ENCODE measurements at regions not wholly inside any gene's neighbourhood (a gene's known extent, or its start where the extent isn't known, plus 50 kb on each side); places are given as distances from the start of the nearest gene placed in this dataset.

DNA sequence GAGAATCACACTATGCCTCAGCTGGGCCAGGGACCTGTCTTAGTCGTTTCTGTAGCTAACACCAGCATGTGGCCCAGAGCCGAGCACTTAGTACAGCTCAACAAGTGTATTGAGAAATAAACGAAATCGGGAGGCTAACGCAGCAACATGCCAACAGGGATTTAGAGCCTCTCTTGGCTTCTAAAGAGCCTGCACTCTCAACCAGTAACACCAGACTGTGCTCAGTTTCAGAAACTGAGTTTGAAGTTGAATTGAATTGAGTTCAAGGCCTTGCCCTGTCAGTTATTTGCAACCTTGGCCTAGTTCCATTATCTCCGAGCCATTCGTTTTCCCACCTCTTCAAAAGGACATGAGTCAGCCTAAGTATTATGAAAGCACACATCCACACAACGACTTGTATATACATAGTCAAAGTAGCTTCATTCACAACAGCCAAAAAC lies 71.3 kb upstream of the LDB2 start:
- Histone ChIP-seq H3K36me3 (ENCODE audit: insufficient read depth, low read length) (no peaks in the 10 kb centered on the region), H3K9me3 (ENCODE audit: insufficient read depth, low read depth, low read length) (no peaks in the 10 kb centered on the region), H4K20me1 (ENCODE audit: insufficient read depth, low read length, poor library complexity, severe bottlenecking) (no peaks in the 10 kb centered on the region), H3K27me3 (ENCODE audit: insufficient read depth, low read length, poor library complexity, severe bottlenecking) (no peaks in the 10 kb centered on the region), H3K4me3 (ENCODE audit: low read length, poor library complexity, severe bottlenecking) (no peak overlapping the region), H3F3A (ENCODE audit: low read depth) (no peaks in the 10 kb centered on the region), H3K4me1 (ENCODE audit: insufficient read depth, low read length, poor library complexity, severe bottlenecking) (no peaks in the 10 kb centered on the region), H3K4me2 (ENCODE audit: low read depth, low read length, poor library complexity, severe bottlenecking) (no peak overlapping the region), H2AFZ (ENCODE audit: low read length) (no peak overlapping the region), H3K9me2 (replicated peaks; ENCODE audit: low read depth, low read length) (no peaks in the 10 kb centered on the region), H3K79me2 (ENCODE audit: insufficient read depth, low read length) (no peaks in the 10 kb centered on the region), H3K9ac (ENCODE audit: low read depth, low read length, poor library complexity, severe bottlenecking) (no peak overlapping the region)
- TF ChIP-seq, protein P1, sequence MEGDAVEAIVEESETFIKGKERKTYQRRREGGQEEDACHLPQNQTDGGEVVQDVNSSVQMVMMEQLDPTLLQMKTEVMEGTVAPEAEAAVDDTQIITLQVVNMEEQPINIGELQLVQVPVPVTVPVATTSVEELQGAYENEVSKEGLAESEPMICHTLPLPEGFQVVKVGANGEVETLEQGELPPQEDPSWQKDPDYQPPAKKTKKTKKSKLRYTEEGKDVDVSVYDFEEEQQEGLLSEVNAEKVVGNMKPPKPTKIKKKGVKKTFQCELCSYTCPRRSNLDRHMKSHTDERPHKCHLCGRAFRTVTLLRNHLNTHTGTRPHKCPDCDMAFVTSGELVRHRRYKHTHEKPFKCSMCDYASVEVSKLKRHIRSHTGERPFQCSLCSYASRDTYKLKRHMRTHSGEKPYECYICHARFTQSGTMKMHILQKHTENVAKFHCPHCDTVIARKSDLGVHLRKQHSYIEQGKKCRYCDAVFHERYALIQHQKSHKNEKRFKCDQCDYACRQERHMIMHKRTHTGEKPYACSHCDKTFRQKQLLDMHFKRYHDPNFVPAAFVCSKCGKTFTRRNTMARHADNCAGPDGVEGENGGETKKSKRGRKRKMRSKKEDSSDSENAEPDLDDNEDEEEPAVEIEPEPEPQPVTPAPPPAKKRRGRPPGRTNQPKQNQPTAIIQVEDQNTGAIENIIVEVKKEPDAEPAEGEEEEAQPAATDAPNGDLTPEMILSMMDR (conservative IDR thresholded peaks at IDR 0.05; ENCODE audit: low read length): no peak
- TF ChIP-seq EZH2phosphoT487 (IDR thresholded peaks at IDR 0.05; ENCODE audit: borderline replicate concordance): no peak

GRCh38 chr4:16967722-16968121 lies 69.3 kb upstream of the LDB2 start:
- Histone ChIP-seq H3K27me3 (ENCODE audit: insufficient read depth, low read length, poor library complexity, severe bottlenecking) (no peaks in the 10 kb centered on the region), H3K4me1 (ENCODE audit: insufficient read depth, low read length, poor library complexity, severe bottlenecking) (no peaks in the 10 kb centered on the region), H3K4me3 (ENCODE audit: low read length, poor library complexity, severe bottlenecking) (no peak overlapping the region), H3K36me3 (ENCODE audit: insufficient read depth, low read length) (no peaks in the 10 kb centered on the region), H4K20me1 (ENCODE audit: insufficient read depth, low read length, poor library complexity, severe bottlenecking) (no peaks in the 10 kb centered on the region), H2AFZ (ENCODE audit: low read length) (no peak overlapping the region), H3K9me2 (replicated peaks; ENCODE audit: low read depth, low read length) (no peaks in the 10 kb centered on the region), H3F3A (ENCODE audit: low read depth) (no peaks in the 10 kb centered on the region), H3K4me2 (ENCODE audit: low read depth, low read length, poor library complexity, severe bottlenecking) (no peak overlapping the region), H3K79me2 (ENCODE audit: insufficient read depth, low read length) (no peaks in the 10 kb centered on the region), H3K9me3 (ENCODE audit: insufficient read depth, low read depth, low read length) (no peaks in the 10 kb centered on the region), H3K9ac (ENCODE audit: low read depth, low read length, poor library complexity, severe bottlenecking) (no peak overlapping the region)
- TF ChIP-seq, protein P1 (conservative IDR thresholded peaks at IDR 0.05; ENCODE audit: low read length): no peak
- no peak for TF ChIP-seq EZH2phosphoT487 (IDR thresholded peaks at IDR 0.05; ENCODE audit: borderline replicate concordance)

- no peaks in the 10 kb centered on the region for H4K20me1 ChIP-seq (ENCODE audit: insufficient read depth, low read length, poor library complexity, severe bottlenecking)
- H2AFZ ChIP-seq (ENCODE audit: low read length): no peak overlapping the region
- no peak overlapping the region for H3K9ac ChIP-seq (ENCODE audit: low read depth, low read length, poor library complexity, severe bottlenecking)
- H3K27me3 ChIP-seq (ENCODE audit: insufficient read depth, low read length, poor library complexity, severe bottlenecking): no peaks in the 10 kb centered on the region
- no peak overlapping the region for H3K4me3 ChIP-seq (ENCODE audit: low read length, poor library complexity, severe bottlenecking)
- no peaks in the 10 kb centered on the region for H3F3A ChIP-seq (ENCODE audit: low read depth)
- no peaks in the 10 kb centered on the region for H3K4me1 ChIP-seq (ENCODE audit: insufficient read depth, low read length, poor library complexity, severe bottlenecking)
- TF ChIP-seq, protein P1 (conservative IDR thresholded peaks at IDR 0.05; ENCODE audit: low read length): no peak
- TF ChIP-seq EZH2phosphoT487 (IDR thresholded peaks at IDR 0.05; ENCODE audit: borderline replicate concordance): no peak
- 0 out of 2 replicates have a peak, but pooled peaks cover 3% of the 10 kb centered on the region for H3K9me3 ChIP-seq (ENCODE audit: insufficient read depth, low read depth, low read length)
- no peak overlapping the region for H3K4me2 ChIP-seq (ENCODE audit: low read depth, low read length, poor library complexity, severe bottlenecking)
- H3K9me2 ChIP-seq (replicated peaks; ENCODE audit: low read depth, low read length): no peaks in the 10 kb centered on the region
- no peaks in the 10 kb centered on the region for H3K36me3 ChIP-seq (ENCODE audit: insufficient read depth, low read length)
- H3K79me2 ChIP-seq (ENCODE audit: insufficient read depth, low read length): no peaks in the 10 kb centered on the region
These were observed 60.9 kb upstream of the LDB2 start for GRCh38 chr4:16959305-16959704.

Measured in Loucy (cell line).